ENCODE measurements at regions not wholly inside any gene's neighbourhood (a gene's known extent, or its start where the extent isn't known, plus 50 kb on each side); places are given as distances from the start of the nearest gene placed in this dataset.

- 72 to 90% methylated on average over 5 of the region's 5 CpGs for WGBS, 2 donors
- H3K27ac ChIP-seq, result no peak overlapping the region
- no peaks in the 10 kb centered on the region for H3K36me3 ChIP-seq
- H3K9me3 ChIP-seq, result no peaks in the 10 kb centered on the region
- intact Hi-C loops (cut with DNase I), result no loop called here
- H3K4me1 ChIP-seq, result no peaks in the 10 kb centered on the region
- H3K27me3 ChIP-seq, result no peaks in the 10 kb centered on the region
- no peak for DNase-seq
- no peak for TF ChIP-seq POLR2A (IDR thresholded peaks at IDR 0.05)
- no peak for TF ChIP-seq CTCF (IDR thresholded peaks at IDR 0.05)
- no peak overlapping the region for H3K4me3 ChIP-seq (replicated peaks in 1 of 3)
Observed at GRCh38 chr5:61683148-61683547, 351.1 kb downstream of the ZSWIM6 start.

- H3K36me3 ChIP-seq, result no peaks in the 10 kb centered on the region
- 80 to 83% methylated on average over 2 of the region's 2 CpGs for WGBS, 2 donors
- intact Hi-C loops (cut with DNase I), result no loop called here
Observed at GRCh38 chr5:61683926-61684325, 351.9 kb downstream of the ZSWIM6 start.

GRCh38 chr5:61686491-61687257, 354.6 kb downstream of the ZSWIM6 start:
- no peak overlapping the region for H3K27ac ChIP-seq
- intact Hi-C loops (cut with DNase I), result no loop called here
- no peaks in the 10 kb centered on the region for H3K36me3 ChIP-seq
- no peaks in the 10 kb centered on the region for H3K4me1 ChIP-seq
- DNase-seq, result no peak
- no peak overlapping the region for H3K4me3 ChIP-seq (replicated peaks in 1 of 3)
- 56 to 65% methylated on average over 5 of the region's 5 CpGs for WGBS, 2 donors
- TF ChIP-seq CTCF (IDR thresholded peaks at IDR 0.05) (no peak), POLR2A (IDR thresholded peaks at IDR 0.05) (no peak)
- no peaks in the 10 kb centered on the region for H3K9me3 ChIP-seq
- H3K27me3 ChIP-seq, result no peaks in the 10 kb centered on the region

More at GRCh38 chr5:61683926-61684325, 351.9 kb downstream of the ZSWIM6 start:
- Histone ChIP-seq H3K9me3 (no peaks in the 10 kb centered on the region), H3K27me3 (no peaks in the 10 kb centered on the region), H3K4me3 (replicated peaks in 1 of 3) (no peak overlapping the region), H3K27ac (no peak overlapping the region), H3K4me1 (no peaks in the 10 kb centered on the region)
- no peak for DNase-seq
- no peak for TF ChIP-seq POLR2A (IDR thresholded peaks at IDR 0.05)
- TF ChIP-seq CTCF (IDR thresholded peaks at IDR 0.05), result no peak

GRCh38 chr5:61687371-61687770, 355.3 kb downstream of the ZSWIM6 start:
- Histone ChIP-seq H3K4me3 (replicated peaks in 1 of 3) (no peak overlapping the region), H3K4me1 (no peaks in the 10 kb centered on the region), H3K9me3 (no peaks in the 10 kb centered on the region), H3K27me3 (no peaks in the 10 kb centered on the region), H3K36me3 (no peaks in the 10 kb centered on the region), H3K27ac (no peak overlapping the region)
- TF ChIP-seq CTCF (IDR thresholded peaks at IDR 0.05), result no peak
- TF ChIP-seq POLR2A (IDR thresholded peaks at IDR 0.05), result no peak
- intact Hi-C loops (cut with DNase I), result no loop called here
- 59% methylated on average over 5 of the region's 5 CpGs for WGBS, 2 donors
- no peak for DNase-seq

GRCh38 chr5:61689153-61689846, 357.2 kb downstream of the ZSWIM6 start:
- H3K9me3 ChIP-seq, result no peaks in the 10 kb centered on the region
- TF ChIP-seq POLR2A (IDR thresholded peaks at IDR 0.05), result no peak
- no peak for TF ChIP-seq CTCF (IDR thresholded peaks at IDR 0.05)
- no peak overlapping the region for H3K4me3 ChIP-seq (replicated peaks in 1 of 3)
- DNase-seq, result no peak
- 43 to 56% methylated on average over 3 of the region's 3 CpGs for WGBS, 2 donors
- H3K36me3 ChIP-seq, result no peaks in the 10 kb centered on the region
- no peaks in the 10 kb centered on the region for H3K4me1 ChIP-seq
- no peaks in the 10 kb centered on the region for H3K27me3 ChIP-seq
- H3K27ac ChIP-seq, result no peak overlapping the region
- intact Hi-C loops (cut with DNase I), result no loop called here
